NCI-H524 (cell line): ENCODE measurements at regions not wholly inside any gene's neighbourhood (a gene's known extent, or its start where the extent isn't known, plus 50 kb on each side); places are given as distances from the start of the nearest gene placed in this dataset.

Source experiments
- DNase-seq, 2 experiments: peaks; one replicate each; lab custom pipeline; 2025; lab: John Stamatoyannopoulos, UW

DNA sequence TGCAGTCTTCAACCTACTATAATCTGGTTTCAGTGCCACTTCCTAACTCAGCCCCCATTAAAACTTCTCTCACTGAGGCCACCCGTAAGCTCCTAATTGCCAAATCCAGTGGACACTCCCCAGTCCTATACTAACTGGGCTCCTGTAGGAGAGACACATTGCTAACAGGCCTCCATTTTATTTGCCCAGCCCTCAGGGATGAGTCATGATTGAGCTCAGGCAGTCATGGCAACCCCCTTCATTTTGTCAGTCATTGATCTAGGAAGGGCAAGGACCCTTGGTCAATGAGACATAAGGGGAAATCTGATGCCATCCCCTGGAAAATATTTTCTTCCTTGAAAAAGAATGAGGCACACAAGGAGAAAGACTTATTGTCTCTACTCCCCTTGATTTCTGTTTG, 70.1 kb upstream of the HIF1A start:
- DNase-seq = no peak

DNA sequence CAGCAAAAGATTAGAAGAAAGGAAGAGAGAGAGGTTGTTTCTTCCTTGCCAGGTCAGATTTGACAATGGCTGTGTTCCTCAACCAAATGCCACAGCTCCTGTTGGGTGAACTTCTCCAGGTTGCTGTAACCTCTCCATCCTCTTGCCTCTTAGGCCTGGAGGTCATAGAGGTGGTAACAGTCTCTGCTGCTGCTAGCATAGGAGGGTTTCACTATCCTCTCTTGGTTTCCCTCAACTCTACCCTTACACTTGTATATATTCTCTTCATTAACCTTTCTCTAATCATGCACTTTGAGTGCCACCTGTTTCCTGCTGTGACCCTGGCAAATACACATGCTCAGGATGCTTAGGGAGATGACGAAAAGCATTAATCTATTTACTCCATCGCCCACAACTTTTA, 67.7 kb upstream of the HIF1A start:
- DNase-seq = no peak

DNA sequence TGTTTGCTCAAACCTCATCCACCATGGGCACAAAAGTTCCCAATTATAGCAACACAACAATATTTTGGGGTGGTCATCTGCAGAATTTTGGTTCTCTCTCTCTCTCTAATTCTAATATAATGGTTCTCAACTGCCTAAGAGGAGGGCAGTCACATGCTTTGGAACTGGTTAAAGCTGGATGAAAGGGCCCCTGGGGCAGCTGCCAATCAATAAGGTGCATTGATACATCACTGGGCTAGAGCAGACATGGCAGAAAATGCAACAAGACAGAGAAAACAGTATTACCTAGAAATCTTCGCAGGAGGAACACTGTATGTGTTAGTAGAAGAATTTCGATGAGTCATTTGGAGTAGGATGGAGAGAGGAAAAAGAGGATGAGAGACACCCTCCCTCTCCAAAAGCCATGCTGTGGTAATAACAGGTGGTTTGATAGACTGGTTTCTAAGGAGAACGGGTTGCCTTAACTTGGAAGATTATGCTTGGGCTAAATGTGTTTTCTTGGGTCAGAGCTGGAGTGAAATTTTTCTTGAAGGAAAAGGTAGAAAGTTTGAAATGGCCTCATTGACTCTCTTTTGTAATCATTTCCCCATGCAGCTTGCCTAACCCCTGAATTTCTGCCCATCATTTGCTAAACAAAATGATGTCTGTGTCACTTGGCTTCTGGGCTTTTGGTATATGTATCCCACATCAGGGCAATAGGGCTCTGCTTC, 67.1 kb upstream of the HIF1A start:
- no peak for DNase-seq

DNA sequence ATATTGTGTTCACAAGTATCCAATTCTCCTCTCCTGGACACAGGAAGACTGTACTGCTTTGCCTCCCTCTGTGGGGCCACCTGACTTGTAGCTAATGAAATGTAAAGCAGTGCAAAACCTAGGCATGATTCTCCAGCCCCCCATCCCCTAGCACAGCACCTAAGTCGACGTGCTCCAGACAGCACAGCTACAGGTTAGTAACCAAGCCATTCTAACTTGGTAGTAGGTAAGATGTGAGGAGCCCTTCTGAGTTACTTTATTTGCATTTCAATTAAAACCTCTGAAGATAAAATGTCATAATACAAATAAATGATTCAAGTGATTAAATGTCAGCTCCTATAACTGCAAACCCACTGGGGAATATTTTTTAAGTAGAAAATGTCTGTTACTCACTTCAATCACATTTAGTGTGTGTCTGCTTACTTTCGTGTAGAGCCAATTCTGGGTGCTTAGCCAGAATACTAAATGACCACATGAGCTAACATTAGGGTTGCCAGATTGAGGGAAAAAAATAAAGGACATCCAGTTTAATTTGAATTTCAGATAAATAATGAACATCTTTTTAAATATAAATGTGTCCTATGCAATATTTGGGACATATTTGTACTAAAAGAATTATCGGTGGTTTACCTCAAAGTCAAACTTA, 64.8 kb upstream of the HIF1A start:
- no peak for DNase-seq

DNA sequence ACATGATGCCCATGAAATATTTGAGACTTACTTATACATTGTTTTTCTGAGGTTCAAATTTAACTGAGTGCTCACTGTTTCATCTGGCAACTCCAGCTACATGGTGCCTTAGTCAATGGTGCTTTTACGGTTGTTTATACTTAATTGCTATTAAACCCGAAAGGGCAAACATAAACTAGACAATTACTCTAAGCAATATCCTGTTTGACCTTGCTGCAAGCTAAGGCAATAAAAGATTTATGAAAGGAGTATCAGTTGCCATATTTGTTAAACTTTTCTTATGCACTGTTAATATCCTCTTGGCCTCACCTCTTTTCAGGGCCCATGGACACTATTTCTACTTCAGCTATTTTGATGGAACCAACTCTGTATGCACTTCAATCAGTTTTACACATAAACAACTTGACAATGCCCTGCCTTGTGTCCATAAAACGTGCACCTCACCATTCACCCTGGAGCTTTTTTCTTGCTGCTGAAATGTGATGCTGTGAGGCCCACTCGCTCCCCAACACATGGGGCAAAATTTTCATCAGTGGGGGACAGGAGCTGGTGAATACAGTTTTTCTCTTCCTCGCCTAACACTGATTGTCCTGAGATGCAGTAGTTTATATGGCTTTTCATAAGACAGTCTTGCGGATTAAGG, 64.1 kb upstream of the HIF1A start:
- DNase-seq = no peak

DNA sequence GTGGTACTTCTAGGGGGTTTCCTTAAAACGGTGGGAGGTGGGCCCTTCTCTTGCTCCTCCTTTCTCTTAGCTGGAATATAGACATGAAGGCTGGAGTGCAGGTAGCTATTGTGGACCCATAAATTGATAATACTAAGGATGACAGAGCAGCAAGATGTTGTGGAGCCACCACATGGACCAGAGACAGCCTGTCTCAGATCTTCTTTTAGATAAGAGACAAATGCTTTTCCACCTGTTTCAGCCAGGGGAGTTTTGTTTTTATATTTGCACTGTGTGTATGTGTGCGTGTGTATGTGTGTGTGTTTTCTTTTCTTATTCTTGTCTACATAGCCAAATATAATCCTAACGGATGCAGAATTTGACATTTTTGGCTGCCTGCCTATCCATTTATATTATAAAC, 62.9 kb upstream of the HIF1A start:
- peak; percentile 47 to 75 for DNase-seq

DNA sequence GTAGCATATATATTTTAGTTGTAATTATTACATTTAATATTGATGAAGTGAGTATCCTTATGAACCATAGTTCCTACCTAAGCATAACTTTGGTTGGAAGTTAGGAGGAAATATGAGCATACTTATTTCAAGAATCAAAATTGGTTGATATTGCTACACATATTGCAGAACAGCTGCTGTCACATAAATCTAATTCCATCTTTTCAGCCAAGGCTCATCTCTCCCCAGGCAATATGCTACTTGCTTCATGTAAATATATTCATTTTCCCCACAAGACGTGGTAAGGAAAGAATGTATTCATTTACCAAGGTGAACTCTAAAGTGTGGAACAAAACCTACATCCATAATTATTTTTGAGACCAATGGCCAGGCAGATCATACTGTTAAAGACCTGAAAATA, 62.5 kb upstream of the HIF1A start:
- peak; percentile 44 to 89 for DNase-seq

DNA sequence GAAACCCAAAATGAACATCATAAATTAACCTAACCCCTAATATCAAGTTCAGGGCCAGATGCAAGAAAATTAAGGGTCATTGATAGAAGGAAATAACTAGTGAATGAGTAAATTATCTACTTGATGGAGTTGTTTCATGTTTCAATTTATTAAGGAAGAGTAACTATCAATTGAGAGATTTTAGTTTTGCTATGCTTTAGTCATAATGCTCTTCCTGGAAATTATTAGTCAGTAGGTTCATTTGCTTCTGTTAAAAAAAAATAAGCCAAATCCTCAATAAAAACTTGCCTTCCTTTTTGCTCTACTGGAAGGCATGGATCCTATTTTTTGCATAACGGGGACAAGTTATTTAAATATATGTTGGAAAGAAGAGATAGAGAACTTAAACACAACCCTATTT, 59.0 kb upstream of the HIF1A start:
- no peak for DNase-seq

DNA sequence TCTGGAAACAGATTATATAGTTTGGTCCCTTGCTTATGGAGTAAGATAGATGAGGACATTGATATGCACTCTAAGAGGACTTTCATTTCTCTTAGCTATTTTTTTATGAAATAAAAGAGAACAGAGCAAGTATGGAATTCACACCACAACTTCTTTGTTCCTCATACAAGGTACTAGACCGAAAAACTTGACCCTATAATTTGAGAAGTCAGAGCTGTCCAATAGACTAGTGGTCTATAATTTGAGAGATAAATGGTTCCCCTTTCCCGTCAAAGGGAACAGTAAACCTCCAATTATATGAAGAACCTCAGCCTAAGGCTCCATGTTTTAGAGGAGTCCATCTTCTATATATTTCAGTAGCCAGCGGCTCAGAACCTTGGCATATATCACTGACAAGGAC, 58.5 kb upstream of the HIF1A start:
- DNase-seq = no peak

DNA sequence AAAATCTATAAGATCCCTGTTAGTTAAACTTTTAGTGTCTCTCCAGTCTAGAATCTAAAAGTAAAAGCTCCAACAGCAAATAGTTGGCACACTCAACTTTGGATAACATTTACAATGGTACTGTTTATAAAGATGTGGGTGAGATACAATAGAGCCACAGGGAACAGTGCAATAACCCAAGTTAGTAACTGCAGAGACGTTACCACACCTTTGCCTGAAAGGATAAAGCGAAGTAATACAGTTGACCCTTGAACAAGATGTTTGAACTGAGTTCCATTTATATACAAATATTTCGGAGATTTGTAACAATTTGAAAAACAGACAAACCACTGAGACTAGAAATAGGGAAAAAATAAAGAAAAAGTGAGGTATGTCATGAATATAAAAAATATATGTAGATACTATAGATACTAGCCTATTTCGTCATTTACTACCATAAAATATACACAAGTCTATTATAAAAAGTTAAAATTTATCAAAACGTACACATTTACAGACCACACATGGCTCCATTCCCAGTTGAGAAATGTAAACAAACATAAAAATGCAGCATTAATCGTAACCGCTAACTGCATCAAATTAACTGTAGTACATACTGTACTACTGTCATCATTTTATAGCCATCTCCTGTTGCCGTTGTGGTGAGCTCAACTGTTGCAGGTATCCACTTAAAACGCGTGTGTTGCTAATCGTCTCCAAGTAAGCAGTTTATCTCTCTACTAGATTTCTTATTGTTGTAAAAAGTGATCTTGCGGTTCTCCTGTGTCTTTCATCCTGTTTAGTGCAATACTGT, 56.5 kb upstream of the HIF1A start:
- no peak for DNase-seq

DNA sequence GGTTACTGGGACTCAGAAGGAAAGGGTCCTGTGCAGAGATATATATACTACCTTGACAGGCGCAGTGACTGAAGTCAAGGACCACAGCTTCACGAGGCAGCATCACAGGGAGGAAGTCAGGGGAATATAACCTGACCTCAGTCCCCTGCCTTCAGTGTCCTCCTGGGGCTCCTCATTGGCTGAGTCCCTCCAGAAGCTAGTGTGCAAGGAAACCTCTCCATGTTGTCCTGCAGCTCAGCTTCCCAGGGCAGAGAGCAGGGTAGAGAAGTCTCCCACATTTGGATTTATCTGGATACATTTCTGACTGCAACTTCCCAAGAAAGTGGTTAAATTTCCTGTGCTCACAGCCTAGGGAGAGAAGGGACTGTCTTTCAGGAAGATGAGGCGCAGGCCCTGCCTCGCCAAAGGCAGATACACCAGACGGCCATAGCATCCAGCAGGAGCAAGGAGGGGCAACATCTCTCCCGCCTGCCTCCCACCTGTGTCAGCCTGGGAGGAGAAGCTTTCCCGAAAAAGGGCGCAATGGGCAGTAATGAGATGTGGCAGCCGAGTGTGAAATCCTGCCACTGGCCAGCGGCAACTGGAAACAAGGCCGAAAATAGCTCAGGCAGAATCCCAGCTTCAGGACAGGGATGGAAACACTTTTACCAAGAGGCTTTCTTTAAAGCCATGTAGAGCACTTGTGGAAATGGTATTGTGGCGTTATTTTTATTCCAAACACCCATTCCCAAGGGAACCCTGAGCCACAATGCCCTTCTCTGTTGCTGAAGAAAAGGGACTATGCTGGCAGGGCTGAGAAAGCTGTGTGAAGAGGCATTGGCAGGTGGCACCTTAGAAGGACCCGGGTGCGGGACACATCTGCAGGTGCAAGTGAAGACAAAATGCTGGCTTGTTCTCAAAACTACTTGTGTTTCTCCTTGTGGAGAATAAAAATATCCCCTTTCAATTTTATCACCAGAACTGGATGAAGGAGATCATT, 54.9 kb upstream of the HIF1A start:
- DNase-seq = peak in 1 of 2 experiments; percentile 32

DNA sequence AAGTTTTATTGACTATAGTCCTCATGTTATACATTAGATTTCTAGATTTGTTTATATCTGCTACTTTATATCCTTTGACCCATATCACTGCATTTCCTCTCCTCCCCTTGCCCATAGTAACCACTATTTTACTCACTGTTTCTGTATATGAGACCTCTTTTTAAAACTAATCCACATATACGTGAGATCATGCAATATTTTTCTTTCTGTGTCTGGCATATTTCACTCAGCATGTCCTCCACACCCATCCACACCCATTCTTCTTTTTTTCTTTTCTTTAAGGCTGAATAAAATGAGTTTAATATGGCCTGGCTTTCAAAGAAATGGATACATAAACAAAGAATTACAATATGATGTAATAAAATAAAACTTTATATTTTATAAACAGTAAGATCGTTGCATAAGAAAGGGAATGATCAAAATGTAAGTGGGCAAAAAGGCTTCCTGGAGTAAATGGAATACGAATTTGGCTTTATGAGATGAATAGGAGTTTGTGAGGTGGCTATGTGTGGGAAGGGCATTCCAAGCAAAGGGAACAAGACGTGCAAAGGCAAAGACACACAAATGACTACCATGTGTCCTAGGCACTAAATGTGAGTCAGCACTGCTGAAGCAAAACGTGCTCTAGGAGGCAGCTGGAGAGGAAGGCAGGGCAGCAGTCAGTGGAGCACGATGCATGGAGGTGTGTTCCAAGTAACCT, 53.2 kb upstream of the HIF1A start:
- no peak for DNase-seq

DNA sequence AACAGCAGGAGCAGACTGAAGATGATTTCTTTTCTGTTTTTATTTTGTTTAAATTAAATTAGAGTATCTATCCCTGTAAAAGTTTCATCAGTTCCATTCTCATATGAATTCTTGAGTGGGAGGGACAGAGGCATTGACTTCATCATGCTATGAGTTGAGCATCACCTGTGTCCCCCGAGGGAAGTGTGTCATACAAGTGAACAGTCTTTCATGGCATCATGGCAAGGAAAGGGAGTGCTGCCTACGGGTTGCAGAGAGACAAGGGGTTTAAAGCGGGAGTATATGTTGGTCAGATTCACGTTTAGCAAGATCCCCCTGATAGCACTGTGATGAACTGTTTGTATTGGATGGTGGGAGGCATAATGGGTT, 52.7 kb upstream of the HIF1A start:
- no peak for DNase-seq

DNA sequence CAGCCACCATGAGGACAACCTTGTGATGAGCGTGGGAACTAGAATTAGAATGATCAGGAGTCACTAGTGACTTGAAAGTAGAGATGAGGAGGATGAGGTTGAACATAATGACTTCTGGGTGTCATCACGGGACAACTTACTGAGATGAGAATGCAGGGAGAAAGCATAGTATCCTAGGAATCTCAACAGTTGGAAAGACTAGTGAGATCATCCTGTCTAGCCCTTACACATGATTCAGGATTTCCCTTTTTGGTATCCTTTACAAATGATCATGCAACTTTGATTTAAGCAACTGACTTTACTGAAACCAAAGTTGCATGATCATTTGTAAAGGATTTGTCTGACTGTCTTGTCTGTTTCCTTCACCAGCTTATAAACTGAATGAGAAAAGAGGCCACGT, 51.8 kb upstream of the HIF1A start:
- no peak for DNase-seq

DNA sequence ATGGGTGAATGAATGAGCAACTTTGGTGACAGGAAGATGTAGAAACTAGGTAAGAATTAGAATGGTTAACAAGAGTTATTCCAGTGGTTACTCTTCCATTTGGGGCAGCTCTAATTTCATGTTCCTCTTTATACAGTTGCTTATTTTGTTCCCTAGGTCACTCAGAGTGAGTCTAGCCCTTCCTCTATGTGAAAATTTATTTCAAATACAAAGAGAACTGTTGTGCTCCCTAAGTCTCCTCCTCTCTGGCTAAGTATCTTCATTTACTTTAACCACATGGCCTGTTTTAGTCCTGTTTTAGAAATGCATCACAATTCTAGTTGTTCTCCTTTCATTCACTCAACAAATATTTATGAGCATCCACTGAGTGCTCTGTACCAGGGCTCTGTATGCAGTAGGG, 51.1 kb upstream of the HIF1A start:
- no peak for DNase-seq

DNA sequence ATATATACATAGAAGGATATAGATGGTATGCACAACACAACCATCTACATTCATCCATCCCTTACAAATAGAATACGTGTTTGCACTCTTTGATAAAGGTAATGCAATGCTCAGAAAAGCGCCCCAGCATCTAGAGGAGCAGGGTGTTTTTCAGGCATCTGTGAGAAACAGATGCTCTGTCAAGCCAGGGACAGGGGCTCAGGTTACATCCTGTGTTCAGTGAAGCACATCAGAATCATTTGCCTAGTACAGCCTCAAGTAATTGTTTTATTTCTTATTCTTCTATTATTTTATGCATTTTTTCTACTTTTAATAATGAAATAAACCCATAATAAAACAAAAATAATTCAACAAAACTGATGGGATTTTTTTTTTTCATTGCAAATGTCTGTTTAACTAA, 50.5 kb upstream of the HIF1A start:
- peak; percentile 92 to 97 for DNase-seq

DNA sequence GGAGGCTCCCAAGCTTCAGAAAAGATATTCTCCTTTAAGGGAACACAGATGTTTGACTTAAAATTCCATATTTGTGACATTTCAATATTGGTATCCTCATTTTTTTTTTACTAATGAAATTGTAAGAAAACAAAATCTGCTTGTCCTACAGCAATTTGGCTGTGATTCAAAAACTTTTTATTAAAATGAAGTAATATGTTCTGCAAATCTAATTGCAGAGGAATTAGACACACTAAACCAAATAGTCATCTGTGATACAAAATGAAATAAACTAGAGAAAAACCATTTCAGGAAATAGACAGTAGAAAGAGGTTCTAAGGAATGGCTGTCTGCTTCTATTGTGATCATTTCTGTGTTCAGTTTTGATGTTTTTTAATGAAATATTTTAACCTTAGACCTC, 50.1 kb upstream of the HIF1A start:
- DNase-seq = peak in 1 of 2 experiments; percentile 80
